ENCODE measurements at regions not wholly inside any gene's neighbourhood (a gene's known extent, or its start where the extent isn't known, plus 50 kb on each side); places are given as distances from the start of the nearest gene placed in this dataset.

- DNase-seq (ENCODE audit: low read depth) (no peak), FAIRE-seq (no peak)
- H3K4me3 ChIP-seq (ENCODE audit: low read depth, low read length), result no peak overlapping the region
- H3K27me3 ChIP-seq (ENCODE audit: control insufficient read depth, insufficient read depth, low read length), result no peaks in the 10 kb centered on the region
- no peak for TF ChIP-seq CTCF (IDR thresholded peaks at IDR 0.05; ENCODE audit: insufficient read depth, low read length, severe bottlenecking)
- H3K36me3 ChIP-seq (ENCODE audit: control insufficient read depth, insufficient read depth, low read length), result no peaks in the 10 kb centered on the region
Observed at GRCh38 chr5:13994621-13995253, 50.2 kb upstream of the DNAH5 start.

Measured in bronchial epithelial cell (primary cell).